Trophoblast cell (in vitro differentiated cells and primary cell): ENCODE measurements at regions not wholly inside any gene's neighbourhood (a gene's known extent, or its start where the extent isn't known, plus 50 kb on each side); places are given as distances from the start of the nearest gene placed in this dataset.

ENCODE experiments used
- DNase-seq, 2 donors: peaks; one replicate each; pipeline ENCODE4 v3.0.0-alpha.2; 2016
- H2AFZ ChIP-seq: 2 replicates; pipeline ENCODE4 v1.6.1; 2013; ENCODE audit warnings: low read length, moderate library complexity, mild to moderate bottlenecking; ENCODE audit not compliant: insufficient read depth, poor library complexity
- H2AK5ac ChIP-seq: 2 replicates; pipeline ENCODE4 v1.6.1; 2013; ENCODE audit warnings: mild to moderate bottlenecking, low read length
- H2BK120ac ChIP-seq: 2 replicates; pipeline ENCODE4 v1.6.1; 2013; ENCODE audit warnings: low read length, mild to moderate bottlenecking, moderate library complexity; ENCODE audit not compliant: insufficient read depth, poor library complexity
- H2BK12ac ChIP-seq: 2 replicates; pipeline ENCODE4 v1.6.1; 2013; ENCODE audit warnings: mild to moderate bottlenecking, low read length, moderate library complexity
- H2BK5ac ChIP-seq: 2 replicates; pipeline ENCODE4 v1.6.1; 2013; ENCODE audit warnings: low read length, low read depth, moderate library complexity, mild to moderate bottlenecking; ENCODE audit not compliant: poor library complexity
- H3K14ac ChIP-seq: 2 replicates; pipeline ENCODE4 v1.6.1; 2013; ENCODE audit warnings: mild to moderate bottlenecking, low read length
- H3K18ac ChIP-seq: 2 replicates; pipeline ENCODE4 v1.6.1; 2013; ENCODE audit warnings: mild to moderate bottlenecking, low read length
- H3K23ac ChIP-seq: 2 replicates; pipeline ENCODE4 v1.6.1; 2013; ENCODE audit warnings: low read length
- H3K27ac ChIP-seq: 2 replicates; pipeline ENCODE4 v1.5.1; 2013; ENCODE audit warnings: low read depth, mild to moderate bottlenecking, inconsistent platforms, low read length, moderate library complexity
- H3K27me3 ChIP-seq: 2 replicates; pipeline ENCODE4 v1.6.1; 2013; ENCODE audit warnings: inconsistent platforms, mild to moderate bottlenecking, low read length, moderate library complexity; ENCODE audit not compliant: insufficient read depth
- H3K36me3 ChIP-seq, 2 experiments: 1 replicate in 1 of 2; 2 replicates in 1 of 2; pipeline ENCODE4 v1.6.1; 2013; ENCODE audit warnings: low read length in 2 of 2, mild to moderate bottlenecking in 2 of 2, moderate library complexity in 1 of 2; ENCODE audit not compliant: insufficient read depth in 2 of 2, control insufficient read depth in 1 of 2
- H3K4ac ChIP-seq: 2 replicates; pipeline ENCODE4 v1.6.1; 2013; ENCODE audit warnings: low read depth, mild to moderate bottlenecking, low read length, moderate library complexity
- H3K4me1 ChIP-seq, 2 experiments: 1 replicate in 1 of 2; 2 replicates in 1 of 2; pipeline ENCODE4 v1.6.1; 2013; ENCODE audit warnings: low read length in 2 of 2, mild to moderate bottlenecking in 2 of 2, moderate library complexity in 1 of 2; ENCODE audit not compliant: insufficient read depth in 2 of 2, control insufficient read depth in 1 of 2
- H3K4me2 ChIP-seq: 2 replicates; pipeline ENCODE4 v1.6.1; 2013; ENCODE audit warnings: inconsistent platforms, mild to moderate bottlenecking, low read length, moderate library complexity
- H3K4me3 ChIP-seq: 2 replicates; pipeline ENCODE4 v1.5.1; 2013; ENCODE audit warnings: mild to moderate bottlenecking, low read depth, low read length, inconsistent platforms
- H3K79me1 ChIP-seq: one replicate; pipeline ENCODE4 v1.6.1; 2013; ENCODE audit warnings: low read length
- H3K79me2 ChIP-seq: 2 replicates; pipeline ENCODE4 v1.6.1; 2013; ENCODE audit warnings: low read length, mild to moderate bottlenecking; ENCODE audit not compliant: control insufficient read depth, insufficient read depth, poor library complexity
- H3K9ac ChIP-seq: 2 replicates; pipeline ENCODE4 v1.6.1; 2013; ENCODE audit warnings: mild to moderate bottlenecking, low read length
- H3K9me3 ChIP-seq: 2 replicates; pipeline ENCODE4 v1.6.1; 2013; ENCODE audit warnings: low read depth, mild to moderate bottlenecking, control low read depth, inconsistent platforms, low read length; ENCODE audit not compliant: insufficient read depth
- H4K12ac ChIP-seq: 2 replicates; pipeline ENCODE4 v1.6.1; 2013; ENCODE audit warnings: low read depth, mild to moderate bottlenecking, low read length, moderate library complexity
- H4K8ac ChIP-seq: 2 replicates; pipeline ENCODE4 v1.6.1; 2013; ENCODE audit warnings: low read depth, mild to moderate bottlenecking, low read length, moderate library complexity
- H4K91ac ChIP-seq: one replicate; pipeline ENCODE4 v1.6.1; 2013; ENCODE audit warnings: low read depth, mild to moderate bottlenecking, low read length, moderate library complexity
- WGBS: extraction: QIAGEN DNeasy Blood & Tissue Kit; methylation state at CpG from one replicate; pipeline ENCODE4 v1.1.7; 2013; ENCODE audit warnings: missing lambda C conversion rate; ENCODE audit not compliant: insufficient read length, insufficient coverage; ENCODE audit errors: extremely low coverage; 5-methylcytosine and 5-hydroxymethylcytosine counted together

GRCh38 chr12:107336695-107337094, 243.3 kb upstream of the CRY1 start:
- Histone ChIP-seq H3K23ac (no peak overlapping the region), H3K27ac (no peak overlapping the region), H4K91ac (no peak overlapping the region), H2BK120ac (no peak overlapping the region), H3K27me3 (peaks cover 3% of the 10 kb centered on the region), H3K9ac (no peak overlapping the region), H3K4ac (no peak overlapping the region), H3K36me3 (no peaks in the 10 kb centered on the region), H3K79me1 (no peaks in the 10 kb centered on the region), H4K12ac (no peak overlapping the region), H3K14ac (no peak overlapping the region), H3K18ac (no peak overlapping the region), H3K79me2 (no peaks in the 10 kb centered on the region), H3K4me1 (no peaks in the 10 kb centered on the region), H4K8ac (no peak overlapping the region), H2AFZ (no peak overlapping the region), H3K4me3 (no peak overlapping the region), H3K9me3 (peaks cover 3% of the 10 kb centered on the region), H2AK5ac (no peak overlapping the region), H3K4me2 (no peak overlapping the region), H2BK12ac (no peak overlapping the region), H2BK5ac (no peak overlapping the region)
- WGBS = no CpG with 5 or more reads among the region's 4 CpGs
- no peak for DNase-seq

- Histone ChIP-seq H3K79me1 (no peaks in the 10 kb centered on the region), H2BK5ac (no peak overlapping the region), H4K8ac (no peak overlapping the region), H3K4ac (no peak overlapping the region), H3K9me3 (peaks cover 5% of the 10 kb centered on the region), H3K4me1 (no peaks in the 10 kb centered on the region), H3K36me3 (no peaks in the 10 kb centered on the region), H3K14ac (no peak overlapping the region), H3K9ac (no peak overlapping the region), H4K12ac (no peak overlapping the region), H3K4me2 (no peak overlapping the region), H3K18ac (no peak overlapping the region), H3K79me2 (no peaks in the 10 kb centered on the region), H2BK12ac (no peak overlapping the region), H3K23ac (no peak overlapping the region), H4K91ac (no peak overlapping the region), H2AFZ (no peak overlapping the region), H2BK120ac (no peak overlapping the region), H3K4me3 (no peak overlapping the region), H3K27me3 (peaks cover 3% of the 10 kb centered on the region), H3K27ac (no peak overlapping the region), H2AK5ac (no peak overlapping the region)
- no peak for DNase-seq
- WGBS = no CpG with 5 or more reads among the region's 9 CpGs
Measured at GRCh38 chr12:107337346-107338095, 244.2 kb upstream of the CRY1 start.

GRCh38 chr12:107339487-107339886, 246.1 kb upstream of the CRY1 start:
- no peak overlapping the region for H2BK120ac ChIP-seq
- H3K4me3 ChIP-seq = no peak overlapping the region
- no peak for DNase-seq
- H3K79me2 ChIP-seq = no peaks in the 10 kb centered on the region
- WGBS = no CpG with 5 or more reads among the region's 4 CpGs
- no peaks in the 10 kb centered on the region for H3K79me1 ChIP-seq
- H4K8ac ChIP-seq = no peak overlapping the region
- no peak overlapping the region for H4K91ac ChIP-seq
- peaks cover 6% of the 10 kb centered on the region for H3K9me3 ChIP-seq
- no peak overlapping the region for H2AK5ac ChIP-seq
- no peak overlapping the region for H2AFZ ChIP-seq
- no peak overlapping the region for H3K4ac ChIP-seq
- no peak overlapping the region for H2BK12ac ChIP-seq
- no peaks in the 10 kb centered on the region for H3K4me1 ChIP-seq
- H4K12ac ChIP-seq = no peak overlapping the region
- no peak overlapping the region for H3K18ac ChIP-seq
- H3K36me3 ChIP-seq = no peaks in the 10 kb centered on the region
- H3K14ac ChIP-seq = no peak overlapping the region
- H3K23ac ChIP-seq = no peak overlapping the region
- H3K27me3 ChIP-seq = peaks cover 3% of the 10 kb centered on the region
- H3K27ac ChIP-seq = no peak overlapping the region
- H2BK5ac ChIP-seq = no peak overlapping the region
- no peak overlapping the region for H3K4me2 ChIP-seq
- no peak overlapping the region for H3K9ac ChIP-seq

- no peak overlapping the region for H3K9ac ChIP-seq
- no peak overlapping the region for H3K14ac ChIP-seq
- no peak for DNase-seq
- no peak overlapping the region for H3K4me2 ChIP-seq
- H3K23ac ChIP-seq = no peak overlapping the region
- no peak overlapping the region for H3K4ac ChIP-seq
- H3K4me3 ChIP-seq = no peak overlapping the region
- no peak overlapping the region for H3K27ac ChIP-seq
- no peaks in the 10 kb centered on the region for H3K79me1 ChIP-seq
- peaks cover 4% of the 10 kb centered on the region for H3K9me3 ChIP-seq
- WGBS = no CpG with 5 or more reads among the region's 2 CpGs
- no peaks in the 10 kb centered on the region for H3K4me1 ChIP-seq
- no peak overlapping the region for H4K8ac ChIP-seq
- H2BK120ac ChIP-seq = no peak overlapping the region
- no peak overlapping the region for H2BK12ac ChIP-seq
- H2AFZ ChIP-seq = no peak overlapping the region
- H2BK5ac ChIP-seq = no peak overlapping the region
- no peak overlapping the region for H4K91ac ChIP-seq
- H3K79me2 ChIP-seq = no peaks in the 10 kb centered on the region
- no peaks in the 10 kb centered on the region for H3K27me3 ChIP-seq
- no peak overlapping the region for H4K12ac ChIP-seq
- no peak overlapping the region for H3K18ac ChIP-seq
- H3K36me3 ChIP-seq = no peaks in the 10 kb centered on the region
- no peak overlapping the region for H2AK5ac ChIP-seq
Measured at GRCh38 chr12:107339932-107340331, 246.6 kb upstream of the CRY1 start.
